H1 (cell line): ENCODE measurements at regions not wholly inside any gene's neighbourhood (a gene's known extent, or its start where the extent isn't known, plus 50 kb on each side); places are given as distances from the start of the nearest gene placed in this dataset.
A peak's percentile ranks its signal among the peaks of the same experiment; 100 is the strongest.

Experiments
- CTCF ChIP-seq, 3 experiments: IDR thresholded peaks; 1 replicate in 2 of 3; 2 replicates in 1 of 3; pipeline versions ENCODE4 v1.5.1 to v1.6.1; 2011; ENCODE audit warnings: low read length in 3 of 3, mild to moderate bottlenecking in 3 of 3, inconsistent platforms in 2 of 3, low read depth in 1 of 3, moderate library complexity in 1 of 3; ENCODE audit not compliant: insufficient read depth in 1 of 3; ENCODE audit errors: control extremely low read depth in 1 of 3
- MAX ChIP-seq: IDR thresholded peaks from 2 replicates; pipeline ENCODE4 v1.6.1; 2012; ENCODE audit warnings: inconsistent platforms
- POLR2A ChIP-seq, 2 experiments: IDR thresholded peaks; 1 replicate in 1 of 2; 2 replicates in 1 of 2; pipeline ENCODE4 v1.6.1; 2011; ENCODE audit warnings: low read depth in 2 of 2, low read length in 2 of 2, mild to moderate bottlenecking in 2 of 2; ENCODE audit errors: control extremely low read depth in 1 of 2

- TF ChIP-seq CTCF (IDR thresholded peaks at IDR 0.05; ENCODE audit: control extremely low read depth in 1 of 3, insufficient read depth in 1 of 3, low read depth in 1 of 3, low read length in 3 of 3) (peak; percentile 67 to 81 (median 78)), MAX (no peak), POLR2A (IDR thresholded peaks at IDR 0.05; ENCODE audit: control extremely low read depth in 1 of 2, low read depth in 2 of 2, low read length in 2 of 2) (no peak)
Measured at GRCh38 chr1:69305621-69306020, 262.1 kb upstream of the LRRC7 start.
